ENCODE measurements at regions not wholly inside any gene's neighbourhood (a gene's known extent, or its start where the extent isn't known, plus 50 kb on each side); places are given as distances from the start of the nearest gene placed in this dataset.

GRCh38 chr5:121421646-121422045 lies 430.0 kb upstream of the FTMT start:
- TF ChIP-seq GATA2 (IDR thresholded peaks at IDR 0.05; ENCODE audit: low read depth, low read length) (no peak), GATA3 (IDR thresholded peaks at IDR 0.05; ENCODE audit: low read depth, low read length) (no peak)

Data from SH-SY5Y (cell line).